ENCODE measurements at regions not wholly inside any gene's neighbourhood (a gene's known extent, or its start where the extent isn't known, plus 50 kb on each side); places are given as distances from the start of the nearest gene placed in this dataset.
"Not testable (repeated sequence)": the region's sequence is repeated elsewhere in the genome, so short reads cannot be mapped to it uniquely, and the experiment has no call there.

- in situ Hi-C loops (cut with HindIII; ENCODE audit: low sequenced_read_pairs), result loop anchor here (5.0 kb wide), 1 partner anchor 77 kb away; no protein-coding TSS in a partner anchor
These were observed 167.3 kb upstream of the KCTD3 start for GRCh38 chr1:215399787-215400186.

- in situ Hi-C loops (cut with HindIII; ENCODE audit: low sequenced_read_pairs), result loop anchor here (5.0 kb wide), 1 partner anchor 78 kb away; no protein-coding TSS in a partner anchor
These were observed 166.4 kb upstream of the KCTD3 start for GRCh38 chr1:215400741-215401140.

- in situ Hi-C loops (cut with HindIII; ENCODE audit: low sequenced_read_pairs), result loop anchor here (5.0 kb wide), 1 partner anchor 80 kb away; no protein-coding TSS in a partner anchor
These were observed 165.0 kb upstream of the KCTD3 start for GRCh38 chr1:215402147-215402546.

DNA sequence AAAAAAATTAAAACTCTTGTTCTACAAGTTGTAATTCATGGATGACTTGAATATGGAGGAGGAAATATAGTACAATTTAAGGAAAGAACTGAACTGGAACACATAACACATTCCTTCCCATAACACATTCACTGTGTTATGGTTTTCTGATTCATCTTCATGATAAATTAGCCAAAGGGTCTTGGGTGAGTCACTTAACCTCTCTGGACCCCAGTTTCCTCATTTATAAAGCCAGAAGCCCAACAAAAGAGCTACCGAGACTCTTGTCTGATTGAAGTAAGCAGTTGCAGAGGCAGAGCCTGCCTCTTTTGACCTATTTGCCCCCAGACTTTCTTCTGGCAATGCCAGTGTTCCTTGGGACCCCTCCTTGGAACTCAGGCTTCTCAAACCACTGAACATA lies 161.9 kb upstream of the KCTD3 start:
- in situ Hi-C loops (cut with HindIII; ENCODE audit: low sequenced_read_pairs), result no loop called here

DNA sequence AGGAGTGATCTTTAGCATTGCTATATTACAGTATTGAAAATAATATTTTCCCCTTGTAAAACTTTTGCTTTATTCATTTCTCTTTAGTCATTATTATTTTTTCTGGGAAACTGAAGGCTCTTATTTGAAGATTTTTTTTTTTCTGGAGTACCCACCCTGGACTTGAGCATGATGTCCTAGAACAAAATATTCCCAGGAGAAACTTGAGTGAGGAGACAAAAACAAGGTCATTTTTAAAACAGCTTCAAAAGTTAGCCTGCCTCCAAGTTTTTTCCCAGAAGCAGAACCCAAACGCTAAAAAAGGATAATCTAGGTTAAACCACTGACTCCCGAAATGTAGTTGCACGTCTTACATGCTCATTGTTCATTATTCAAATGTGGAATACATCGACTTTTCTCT lies 160.2 kb upstream of the KCTD3 start:
- in situ Hi-C loops (cut with HindIII; ENCODE audit: low sequenced_read_pairs), result no loop called here

DNA sequence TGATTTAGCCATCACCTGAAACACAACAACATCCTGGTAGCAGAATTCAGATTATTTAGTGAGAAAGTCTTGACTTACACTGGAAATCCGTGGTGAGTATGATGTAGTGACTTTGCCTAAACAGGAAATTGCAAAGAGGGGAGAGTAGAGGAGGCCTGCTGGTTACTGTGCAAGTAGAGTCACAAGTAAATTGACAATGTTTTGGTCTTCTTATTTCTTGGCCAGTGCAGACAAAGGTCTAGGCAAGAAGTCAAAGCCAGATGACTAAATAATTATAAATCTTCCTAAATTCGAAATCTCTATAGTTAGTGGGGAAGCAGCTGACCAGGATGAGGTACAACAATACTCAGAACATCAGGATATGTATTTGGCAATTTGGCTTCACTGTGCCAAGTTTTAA lies 159.5 kb upstream of the KCTD3 start:
- in situ Hi-C loops (cut with HindIII; ENCODE audit: low sequenced_read_pairs), result no loop called here

DNA sequence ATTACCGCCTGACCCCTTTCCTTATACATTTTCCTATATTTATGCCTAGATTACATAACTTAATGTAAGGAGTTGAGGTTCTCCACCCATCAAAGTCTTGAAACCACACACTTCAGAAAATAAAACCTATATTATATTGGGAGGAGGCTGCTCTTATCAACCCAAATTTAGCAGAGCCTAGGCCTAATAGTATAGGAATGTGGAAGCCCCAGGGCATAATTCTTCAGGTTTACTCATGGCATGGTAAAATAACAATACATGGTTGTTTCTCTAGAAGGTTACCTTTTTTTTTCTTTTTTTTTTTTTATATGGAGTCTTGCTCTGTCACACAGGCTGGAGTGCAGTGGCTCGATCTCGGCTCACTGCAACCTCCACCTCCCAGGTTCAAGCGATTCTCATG lies 157.6 kb upstream of the KCTD3 start:
- in situ Hi-C loops (cut with HindIII; ENCODE audit: low sequenced_read_pairs), result not testable (repeated sequence)

GRCh38 chr1:215415521-215415920 lies 151.6 kb upstream of the KCTD3 start:
- in situ Hi-C loops (cut with HindIII; ENCODE audit: low sequenced_read_pairs), result not testable (repeated sequence)

GRCh38 chr1:215416497-215416896 lies 150.6 kb upstream of the KCTD3 start:
- in situ Hi-C loops (cut with HindIII; ENCODE audit: low sequenced_read_pairs), result no loop called here

DNA sequence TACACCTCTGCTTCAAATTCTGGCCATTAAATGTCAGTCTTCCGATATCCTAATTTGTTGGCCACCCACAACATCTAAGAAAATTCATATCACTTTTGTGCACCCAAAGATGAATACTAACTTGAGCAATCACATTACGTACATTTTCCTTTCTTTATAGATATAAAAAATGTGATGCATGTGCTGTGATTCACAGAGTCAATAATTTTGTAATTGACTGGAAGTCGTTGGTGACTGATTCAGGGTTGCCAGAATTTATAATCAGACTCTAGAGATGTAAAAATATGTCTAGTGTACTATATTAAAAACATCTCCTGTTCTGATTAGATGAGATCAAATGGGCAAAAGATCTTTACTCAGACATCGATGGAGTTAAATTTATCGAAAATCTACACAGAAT lies 150.0 kb upstream of the KCTD3 start:
- in situ Hi-C loops (cut with HindIII; ENCODE audit: low sequenced_read_pairs), result no loop called here

DNA sequence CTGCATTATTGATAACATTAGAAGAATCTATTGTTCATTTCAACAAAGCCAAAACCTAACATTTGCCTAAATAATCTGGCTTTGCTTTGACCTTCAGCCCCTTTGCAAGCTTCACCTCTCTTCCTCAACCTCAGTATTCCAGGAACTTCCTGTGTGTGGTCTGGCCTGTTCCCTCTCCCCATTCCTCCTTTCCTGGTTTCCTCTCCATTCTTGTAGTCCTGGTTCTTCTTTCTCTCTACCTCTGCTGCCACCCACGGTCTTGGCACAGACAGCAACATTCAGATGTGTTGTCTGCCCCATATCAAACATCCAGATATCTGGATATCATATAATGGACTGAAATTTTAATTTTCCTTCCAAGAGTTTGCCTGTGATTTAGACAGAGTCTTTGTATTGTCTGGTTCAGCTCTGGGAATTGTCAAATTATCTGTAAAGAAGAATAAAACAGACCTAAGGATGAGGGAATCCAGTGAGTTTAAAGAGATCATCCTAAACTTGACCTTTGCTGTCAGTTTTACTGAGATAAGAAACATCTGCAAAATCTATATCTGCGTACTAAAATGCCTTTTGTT lies 148.1 kb upstream of the KCTD3 start:
- in situ Hi-C loops (cut with HindIII; ENCODE audit: low sequenced_read_pairs), result no loop called here

DNA sequence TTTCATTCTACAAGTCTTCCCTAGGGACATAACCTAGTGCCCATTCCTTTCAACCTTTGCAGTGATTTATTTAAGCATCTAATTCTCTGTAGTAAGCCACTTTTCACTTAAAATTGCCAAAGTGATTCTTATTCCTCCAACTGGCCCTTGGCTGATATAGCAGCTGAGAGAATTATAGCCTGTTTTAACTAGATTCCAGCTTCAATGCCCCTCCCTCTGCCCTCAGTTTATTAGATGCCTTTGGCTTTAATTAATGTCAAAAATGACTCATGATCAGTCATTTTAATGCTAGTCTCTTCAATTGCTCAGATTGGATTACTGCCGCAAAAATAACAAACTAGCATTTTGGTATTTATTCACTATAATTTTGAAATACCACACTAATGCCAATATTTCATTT lies 145.4 kb upstream of the KCTD3 start:
- in situ Hi-C loops (cut with HindIII; ENCODE audit: low sequenced_read_pairs), result no loop called here

- in situ Hi-C loops (cut with HindIII; ENCODE audit: low sequenced_read_pairs), result no loop called here
These were observed 143.8 kb upstream of the KCTD3 start for GRCh38 chr1:215423288-215423687.

DNA sequence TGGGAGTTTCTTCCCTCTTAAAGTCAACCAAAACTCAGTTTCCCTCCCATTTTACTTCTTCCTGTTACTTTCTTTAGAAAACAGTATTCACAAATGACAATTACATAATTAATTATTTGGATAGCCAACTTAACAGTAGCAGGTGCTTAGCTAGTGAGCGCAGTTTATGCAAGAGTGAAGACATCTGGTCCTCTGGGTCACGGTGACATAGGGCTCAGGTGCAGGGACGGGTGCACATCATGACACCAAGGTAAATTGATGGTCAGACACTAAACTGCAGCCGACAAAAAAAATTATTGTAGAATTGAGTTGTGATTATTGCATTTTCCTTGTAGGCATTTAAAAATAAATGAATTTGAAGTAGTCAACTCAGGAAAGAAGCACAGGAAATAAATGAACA lies 142.0 kb upstream of the KCTD3 start:
- in situ Hi-C loops (cut with HindIII; ENCODE audit: low sequenced_read_pairs), result no loop called here

- in situ Hi-C loops (cut with HindIII; ENCODE audit: low sequenced_read_pairs), result no loop called here
These were observed 141.0 kb upstream of the KCTD3 start for GRCh38 chr1:215426101-215426500.

GRCh38 chr1:215432483-215433227 lies 134.4 kb upstream of the KCTD3 start:
- in situ Hi-C loops (cut with HindIII; ENCODE audit: low sequenced_read_pairs), result not testable (repeated sequence)

- in situ Hi-C loops (cut with HindIII; ENCODE audit: low sequenced_read_pairs), result no loop called here
These were observed 133.9 kb upstream of the KCTD3 start for GRCh38 chr1:215433237-215433636.

- in situ Hi-C loops (cut with HindIII; ENCODE audit: low sequenced_read_pairs), result no loop called here
These were observed 127.6 kb upstream of the KCTD3 start for GRCh38 chr1:215439549-215439948.

DNA sequence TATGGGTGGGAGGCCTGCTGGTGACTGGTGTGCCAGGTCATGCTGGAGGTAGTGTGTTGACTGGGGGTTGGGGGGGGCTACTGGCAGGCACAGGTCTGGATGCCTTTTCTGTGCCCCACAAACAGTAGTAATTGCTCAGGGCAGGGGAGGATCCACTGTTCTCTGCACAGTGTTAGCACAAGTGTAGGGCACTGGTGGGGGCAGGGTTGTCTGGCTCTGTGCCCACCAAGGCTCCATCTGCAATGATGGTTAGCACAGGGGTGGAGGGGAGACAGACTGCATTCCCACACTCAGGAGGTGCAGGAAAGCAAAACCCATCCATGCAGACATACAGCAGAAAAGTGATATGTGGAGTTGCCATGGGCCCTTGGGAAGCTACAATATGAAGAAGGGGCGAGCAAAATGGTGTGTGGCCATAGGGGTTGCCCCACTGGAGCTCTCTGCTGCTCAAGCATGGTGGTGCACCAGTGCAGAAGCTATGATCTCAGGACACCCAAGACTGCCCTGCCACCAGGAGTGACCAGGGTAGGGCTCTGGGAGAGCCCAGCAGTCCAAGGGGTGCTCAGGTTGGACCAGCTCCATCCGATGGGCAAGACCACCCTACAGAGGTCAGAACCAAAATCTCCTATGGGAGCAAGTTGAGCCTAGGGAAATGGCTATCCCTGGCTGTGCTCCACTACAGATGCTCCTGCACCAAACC lies 122.2 kb upstream of the KCTD3 start:
- in situ Hi-C loops (cut with HindIII; ENCODE audit: low sequenced_read_pairs), result loop anchor here (5.0 kb wide), 1 partner anchor 57 kb away; no protein-coding TSS in a partner anchor

- in situ Hi-C loops (cut with HindIII; ENCODE audit: low sequenced_read_pairs), result not testable (repeated sequence)
These were observed 119.1 kb upstream of the KCTD3 start for GRCh38 chr1:215448014-215448413.

DNA sequence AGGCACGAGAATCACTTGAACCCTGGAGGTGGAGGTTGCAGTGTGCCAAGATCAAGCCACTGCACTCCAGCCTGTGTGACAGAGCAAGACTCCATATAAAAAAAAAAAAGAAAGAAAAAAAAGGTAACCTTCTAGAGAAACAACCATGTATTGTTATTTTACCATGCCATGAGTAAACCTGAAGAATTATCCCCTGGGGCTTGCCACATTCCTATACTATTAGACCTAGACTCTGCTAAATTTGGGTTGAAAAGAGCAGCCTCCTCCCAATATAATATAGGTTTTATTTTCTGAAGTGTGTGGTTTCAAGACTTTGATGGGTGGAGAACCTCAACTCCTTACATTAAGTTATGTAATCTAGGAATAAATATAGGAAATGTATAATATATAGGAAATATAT lies 118.0 kb upstream of the KCTD3 start:
- in situ Hi-C loops (cut with HindIII; ENCODE audit: low sequenced_read_pairs), result not testable (repeated sequence)

GRCh38 chr1:215453440-215453839 lies 113.7 kb upstream of the KCTD3 start:
- in situ Hi-C loops (cut with HindIII; ENCODE audit: low sequenced_read_pairs), result no loop called here
